Activated CD4-positive, alpha-beta T cell treated with anti-CD3 and anti-CD28 coated beads, Interleukin-2, amount 50 U/mL, for 16 hours (primary cell): ENCODE measurements at regions not wholly inside any gene's neighbourhood (a gene's known extent, or its start where the extent isn't known, plus 50 kb on each side); places are given as distances from the start of the nearest gene placed in this dataset.
A peak's percentile ranks its signal among the peaks of the same experiment; 100 is the strongest.

ENCODE experiments used
- DNase-seq: peaks from one replicate; pipeline ENCODE4 v3.0.0-alpha.2; 2020

DNA sequence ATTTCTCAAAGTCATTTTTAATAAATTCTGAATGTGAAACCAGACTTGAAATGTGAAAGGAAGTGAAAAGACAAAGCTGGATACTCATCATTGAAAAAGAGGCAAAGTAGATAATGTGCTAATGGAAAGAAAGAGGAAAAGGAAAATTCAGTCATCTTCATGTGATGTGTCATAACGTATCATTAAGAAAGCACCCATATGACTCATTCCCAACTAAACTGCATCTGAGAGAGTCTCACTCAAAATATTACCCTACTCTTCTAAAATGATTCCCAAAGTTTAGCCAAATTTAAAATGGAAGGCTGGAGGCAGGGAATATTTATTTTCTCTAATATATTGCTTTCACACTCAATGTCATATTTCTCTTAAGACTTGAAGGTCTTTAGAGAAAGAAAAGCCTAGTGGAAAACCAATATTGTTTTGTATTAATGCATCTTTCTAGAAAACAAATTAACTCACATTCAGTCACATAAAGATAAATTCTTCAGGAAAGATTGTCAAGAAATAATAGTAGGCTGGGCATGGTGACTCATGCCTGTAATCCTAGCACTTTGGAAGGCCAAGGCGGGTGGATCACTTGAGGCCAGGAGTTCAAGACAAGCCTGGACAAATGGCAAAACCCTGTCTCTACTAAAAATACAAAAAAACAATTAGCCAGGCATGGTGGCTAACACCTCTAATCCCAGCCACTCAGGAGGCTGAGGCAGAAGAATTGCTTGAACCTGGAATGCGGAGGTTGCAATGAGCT, 129.9 kb downstream of the SLC30A10 start:
- DNase-seq: peak; percentile 31

DNA sequence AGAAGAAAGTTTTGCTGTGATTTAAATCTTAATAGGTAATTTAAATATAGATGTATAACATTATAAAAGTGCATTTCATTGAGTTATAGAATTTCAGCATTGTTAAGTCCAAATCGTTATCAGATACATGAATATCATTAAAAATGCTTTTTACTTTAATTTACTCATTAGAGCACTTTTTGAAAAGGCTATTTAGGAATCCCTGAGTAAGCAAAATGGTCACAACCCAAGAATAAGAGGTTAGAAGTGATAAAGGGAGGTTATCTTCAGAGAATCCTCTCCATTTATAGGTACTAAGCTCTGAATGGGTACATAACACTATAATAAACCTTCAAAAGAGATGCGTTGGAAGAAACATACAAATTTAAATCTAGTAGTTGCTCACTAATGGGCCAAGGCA, 130.7 kb downstream of the SLC30A10 start:
- DNase-seq: no peak

DNA sequence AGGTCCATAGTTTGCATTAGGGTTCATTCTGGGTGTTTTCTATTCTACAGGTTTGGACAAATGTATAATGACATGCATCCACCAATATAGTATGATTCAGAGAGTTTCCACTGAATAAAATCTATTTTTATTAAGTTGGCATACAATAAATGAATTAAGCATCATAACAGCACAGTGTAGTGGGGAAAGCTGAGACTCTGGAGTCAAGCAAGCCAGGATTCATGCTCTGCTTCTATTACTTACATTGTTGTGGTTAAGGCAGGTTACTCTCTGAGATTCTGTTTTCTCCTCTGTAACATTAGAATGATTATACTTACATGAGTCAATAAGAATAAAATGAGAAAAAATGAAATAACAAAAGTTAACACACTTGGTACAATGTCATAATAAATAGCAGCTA, 131.3 kb downstream of the SLC30A10 start:
- no peak for DNase-seq

DNA sequence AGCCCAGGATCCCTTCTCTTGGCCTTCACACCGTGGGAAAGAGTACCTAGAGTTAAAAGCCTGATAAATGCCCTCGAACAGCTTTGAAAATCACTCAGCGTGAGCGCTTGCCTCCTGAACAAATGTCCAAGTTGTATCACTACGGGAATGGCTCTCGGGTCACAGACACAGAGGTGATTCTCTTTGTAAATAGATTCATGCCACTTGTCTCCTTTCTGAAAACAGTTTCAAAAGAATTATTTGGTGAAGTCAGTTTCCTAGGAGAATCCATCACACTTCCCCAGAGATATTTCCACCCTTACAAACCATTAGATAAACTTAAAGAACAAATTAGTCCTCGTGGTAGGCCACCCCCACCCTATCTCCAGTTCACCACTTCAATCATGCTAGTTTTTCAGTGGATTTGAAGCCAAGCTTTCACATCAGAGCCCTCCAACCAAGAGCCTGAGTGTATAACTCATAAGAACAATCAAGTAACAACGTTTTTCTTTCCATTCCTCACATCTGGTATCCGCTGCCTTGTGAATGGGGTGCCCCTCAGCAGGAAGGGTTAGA, 132.9 kb downstream of the SLC30A10 start:
- DNase-seq: no peak

DNA sequence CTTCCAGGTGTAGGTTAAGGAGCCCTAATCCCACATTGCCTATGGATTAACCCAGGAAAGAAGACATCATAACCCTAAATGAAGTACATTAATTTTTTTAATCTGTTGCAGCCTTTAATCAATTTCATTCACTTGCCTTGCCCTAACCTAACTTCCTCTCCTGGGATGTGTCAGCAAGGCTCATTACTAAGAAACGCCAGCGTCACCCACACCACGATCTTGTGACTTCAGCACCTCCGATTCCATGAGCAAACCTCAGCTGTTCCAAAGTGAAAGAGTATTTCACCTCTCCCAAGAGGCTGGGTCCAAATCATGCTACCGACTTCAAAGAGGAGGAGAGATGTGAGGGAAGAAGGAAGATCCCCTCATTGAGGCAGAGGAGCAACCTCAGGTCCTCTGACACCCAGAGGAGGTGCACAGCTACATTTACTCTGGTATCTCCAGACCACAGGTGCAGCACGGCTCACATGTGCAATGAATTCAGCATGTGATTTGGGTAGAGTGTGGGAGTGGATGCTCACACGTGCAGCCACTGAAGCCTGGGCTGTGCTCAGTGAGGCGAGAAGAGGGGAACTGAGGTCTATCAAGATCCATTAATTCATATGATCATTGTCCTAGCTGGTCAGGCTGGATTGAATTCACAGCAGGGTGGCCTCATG, 134.1 kb downstream of the SLC30A10 start:
- DNase-seq: peak; percentile 19

DNA sequence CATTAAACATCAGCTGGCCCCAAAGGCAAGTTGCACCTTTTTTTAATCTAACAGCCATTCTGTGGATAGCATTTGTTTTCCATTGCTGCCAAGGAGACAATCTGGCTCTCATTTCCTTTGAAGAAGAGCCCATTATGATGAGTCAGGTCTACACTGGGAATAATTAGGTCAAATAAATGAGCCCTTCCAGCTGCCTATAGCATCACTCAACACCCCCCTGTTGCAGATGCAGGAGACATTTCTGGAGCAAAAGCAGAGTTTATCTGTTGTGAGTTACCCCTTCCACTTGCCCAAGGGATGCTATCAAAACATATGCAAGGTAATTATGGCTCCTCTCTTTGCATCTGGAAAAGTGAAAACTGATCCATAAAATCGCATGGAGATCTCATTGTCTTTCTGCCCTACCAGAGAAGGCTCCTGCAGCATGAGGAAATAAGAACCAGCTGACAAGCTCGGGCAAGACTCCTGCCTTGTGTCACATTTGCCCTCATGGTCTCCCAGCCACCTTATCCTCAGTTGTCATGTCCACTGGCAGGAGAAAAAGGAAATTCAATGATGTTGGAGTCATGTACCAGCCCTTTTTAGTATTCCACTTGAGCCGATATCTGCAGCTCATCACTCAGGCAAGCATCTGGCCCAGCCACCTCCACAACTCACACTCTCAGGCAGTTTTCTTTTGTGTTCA, 135.9 kb downstream of the SLC30A10 start:
- DNase-seq: no peak

DNA sequence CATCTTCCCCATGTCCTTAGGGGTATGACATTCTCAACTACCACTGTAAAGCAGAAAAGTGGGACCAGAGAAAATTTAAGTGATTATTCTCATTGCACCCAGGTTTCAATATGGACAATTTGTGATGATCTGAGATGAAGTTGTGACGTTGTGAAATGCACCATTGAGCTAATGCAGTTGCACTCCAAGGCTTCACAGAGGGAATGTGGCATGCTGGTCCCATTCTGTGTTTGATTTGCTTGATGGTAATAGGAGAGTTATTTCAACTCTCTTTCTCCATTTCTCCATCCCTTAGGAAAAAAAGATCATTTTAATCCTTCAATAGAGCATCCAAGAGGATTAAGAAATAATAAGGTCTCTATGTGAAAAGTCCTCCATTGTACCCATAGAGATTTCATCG, 136.6 kb downstream of the SLC30A10 start:
- DNase-seq: no peak

DNA sequence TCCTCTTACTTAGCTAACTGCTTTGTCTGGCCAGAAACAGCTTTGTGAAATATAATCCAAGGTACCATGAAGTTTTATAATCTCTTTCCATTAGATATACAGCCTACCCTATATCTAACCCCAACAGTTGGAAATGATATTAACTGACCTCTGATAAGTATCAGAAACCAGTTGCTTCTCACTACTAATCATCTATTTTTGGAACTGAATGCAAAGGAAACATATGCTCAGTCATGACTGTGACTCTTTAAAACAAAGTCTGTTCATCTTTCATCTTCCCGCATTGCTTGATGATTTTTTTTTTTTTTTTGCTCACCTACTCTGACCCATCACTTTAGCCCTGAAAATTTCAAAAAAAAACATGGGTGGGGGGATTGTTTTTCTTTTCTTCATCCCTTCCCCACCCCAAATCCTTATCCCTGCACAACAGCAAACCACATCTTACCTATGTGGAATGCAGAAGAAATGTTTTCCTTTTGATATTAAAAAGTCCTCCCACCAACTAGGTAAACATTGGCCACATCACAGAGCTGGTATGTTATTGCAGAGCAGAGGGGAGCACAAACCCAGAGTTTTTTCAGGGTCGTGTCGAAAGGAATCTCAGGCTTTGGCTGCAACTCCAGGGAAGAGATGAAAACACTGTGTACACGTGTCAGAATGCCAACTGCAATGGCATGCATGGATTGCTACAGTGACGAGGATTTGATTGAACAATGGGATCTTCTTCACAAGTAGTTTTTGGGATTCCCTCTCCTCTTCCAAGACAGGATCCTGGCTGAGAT, 137.3 kb downstream of the SLC30A10 start:
- no peak for DNase-seq

DNA sequence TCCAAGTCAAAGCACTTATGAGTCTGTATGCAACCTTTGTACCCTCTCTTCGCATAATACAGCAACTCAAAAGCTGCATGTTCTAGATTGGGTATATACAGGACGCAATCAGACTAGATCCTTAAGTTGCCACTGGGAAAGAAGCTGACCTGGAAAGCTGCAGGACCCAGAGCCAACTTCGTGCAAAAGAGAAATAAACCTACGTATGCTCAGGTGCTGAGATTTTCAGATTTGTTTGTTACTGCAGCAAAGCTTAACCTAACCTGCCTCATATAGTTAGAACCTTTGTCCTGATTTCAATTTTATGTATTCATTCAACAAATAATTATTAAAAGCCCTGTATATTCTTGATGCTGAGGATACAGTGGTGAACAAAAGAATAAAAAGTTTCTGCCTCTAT, 139.7 kb downstream of the SLC30A10 start:
- no peak for DNase-seq

DNA sequence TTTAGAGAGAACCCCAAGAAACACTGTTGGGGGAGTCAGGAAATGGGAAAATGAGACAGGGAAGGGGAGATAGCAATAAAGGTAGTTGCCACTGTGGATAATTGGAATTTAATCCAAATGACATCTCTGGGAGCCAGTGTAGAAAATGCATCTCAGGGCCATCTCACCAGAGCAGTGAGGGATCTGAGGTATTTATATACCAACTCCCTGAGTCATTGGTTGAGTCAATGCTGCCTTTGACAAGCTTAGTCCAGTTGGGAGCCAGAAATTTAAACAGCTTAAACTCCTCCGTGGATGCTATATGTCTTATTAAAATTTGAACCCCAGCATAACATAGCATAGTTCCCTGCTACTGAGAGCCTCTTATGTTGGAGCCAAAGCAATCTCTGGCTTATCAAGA, 140.3 kb downstream of the SLC30A10 start:
- no peak for DNase-seq

DNA sequence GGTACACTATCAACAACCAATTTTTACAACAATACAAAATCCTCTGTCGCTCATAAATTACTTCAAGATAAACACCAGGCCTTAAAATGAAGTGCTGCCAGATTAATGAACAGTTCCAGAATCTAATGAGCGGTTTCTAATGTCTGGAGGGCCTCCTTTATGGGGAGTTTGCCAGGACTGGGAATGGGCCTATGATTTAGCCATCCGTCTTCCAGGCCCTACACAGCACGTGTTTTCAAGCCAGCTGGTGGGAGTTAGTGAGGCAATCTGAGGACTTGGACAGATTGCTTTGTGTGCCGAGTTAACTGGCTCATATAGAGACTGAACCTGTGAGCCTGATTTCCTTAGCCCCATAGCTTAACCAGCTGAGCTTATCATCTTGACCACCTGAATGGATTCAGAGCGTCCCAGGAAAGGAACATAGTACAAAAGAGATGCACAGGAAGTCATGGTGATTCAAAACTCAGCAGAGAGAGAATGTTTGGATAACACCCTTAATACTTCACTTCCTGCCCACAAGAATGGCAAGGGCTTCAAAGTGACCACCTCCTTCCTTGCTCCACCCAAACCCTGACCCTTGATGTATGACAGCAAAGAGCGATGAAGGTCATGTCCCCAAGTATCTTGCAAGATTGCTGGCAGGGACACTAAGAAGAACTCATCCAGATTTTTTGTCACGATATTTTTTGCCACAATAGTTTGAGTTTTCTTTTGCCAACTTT, 143.5 kb downstream of the SLC30A10 start:
- no peak for DNase-seq

DNA sequence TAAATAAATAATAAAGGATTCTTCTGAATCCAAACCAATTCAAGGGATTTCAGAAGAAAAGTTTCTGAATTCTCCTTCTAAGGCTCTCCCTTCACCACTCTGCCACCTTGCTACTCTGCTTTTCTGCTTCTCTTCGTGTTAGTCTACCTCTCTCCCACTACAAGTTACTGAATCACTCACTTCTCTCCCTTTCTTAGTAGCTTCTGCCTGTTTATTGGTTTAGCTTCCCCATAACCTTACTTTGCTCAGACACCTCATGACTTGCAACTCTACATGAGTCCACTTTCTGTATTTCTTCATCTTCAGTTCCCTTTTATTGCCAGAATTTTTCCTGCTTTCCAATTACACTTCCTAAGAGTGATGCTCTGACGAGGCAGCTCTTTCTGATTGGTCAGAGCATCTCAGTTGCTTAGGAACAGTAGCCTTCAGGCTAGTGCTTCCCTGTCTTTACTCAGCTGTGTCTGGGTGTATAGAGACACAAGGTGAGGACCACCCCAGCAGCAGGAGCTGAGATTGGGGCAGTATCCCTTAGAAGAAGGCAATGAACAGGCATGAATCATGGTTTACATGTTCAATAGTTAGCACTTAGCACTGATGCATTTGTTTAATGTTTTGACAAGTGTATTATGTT, 144.6 kb downstream of the SLC30A10 start:
- DNase-seq: no peak

DNA sequence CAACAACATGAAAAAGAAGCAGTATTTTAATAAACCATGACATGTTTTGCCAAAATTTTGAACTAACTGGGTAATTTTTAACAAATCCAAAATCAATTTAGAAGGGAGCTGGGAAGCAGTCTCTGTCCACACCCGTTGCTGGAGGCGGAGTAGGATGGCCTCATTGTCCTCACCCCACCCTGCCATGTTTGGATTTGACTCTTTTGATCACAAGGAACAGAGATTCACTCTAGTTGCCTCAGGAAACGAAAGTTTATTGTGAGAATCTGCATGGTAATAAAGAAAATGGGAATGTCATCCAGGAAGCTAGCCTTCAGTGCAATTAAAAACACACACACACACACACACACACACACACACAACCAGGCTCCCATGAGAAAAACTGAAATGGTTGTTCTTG, 145.4 kb downstream of the SLC30A10 start:
- DNase-seq: no peak

DNA sequence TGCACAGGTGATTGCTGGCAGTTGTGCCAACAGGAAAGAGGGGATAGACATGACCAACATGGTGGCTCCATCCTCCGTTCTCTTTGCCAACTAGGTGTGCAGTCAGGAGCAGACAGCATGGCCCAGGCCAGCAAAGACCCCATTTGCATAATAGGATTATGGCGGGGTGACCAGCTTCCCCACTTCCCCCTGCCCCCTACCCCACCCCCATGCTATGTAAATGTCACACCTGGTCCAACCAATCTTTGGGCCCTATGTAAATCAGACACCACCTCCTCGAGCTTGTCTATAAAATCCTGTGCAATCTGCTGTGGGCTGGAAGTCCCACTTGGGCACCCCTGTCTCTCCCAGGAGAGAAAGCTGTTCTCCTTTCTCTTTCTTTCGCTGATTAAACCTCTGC, 146.0 kb downstream of the SLC30A10 start:
- no peak for DNase-seq

DNA sequence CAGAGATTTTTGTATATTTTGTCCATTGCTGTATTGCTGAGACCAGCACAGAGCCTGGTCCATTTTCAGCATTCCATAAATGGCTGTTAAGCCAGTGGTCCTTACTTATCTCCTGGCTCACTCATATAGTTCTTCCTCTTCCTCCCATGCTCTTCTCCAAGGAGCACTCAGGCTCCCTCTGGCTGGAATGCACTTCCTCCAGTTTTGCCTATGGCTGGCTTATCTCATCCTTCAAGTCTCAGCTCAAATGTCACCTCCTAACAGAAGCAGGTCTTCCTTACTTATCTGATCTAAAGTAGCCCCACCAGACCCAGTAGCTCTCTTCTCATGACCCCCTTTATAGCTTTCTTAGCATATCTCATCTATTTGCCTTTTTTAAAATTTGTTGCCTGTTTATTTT, 146.9 kb downstream of the SLC30A10 start:
- DNase-seq: no peak

DNA sequence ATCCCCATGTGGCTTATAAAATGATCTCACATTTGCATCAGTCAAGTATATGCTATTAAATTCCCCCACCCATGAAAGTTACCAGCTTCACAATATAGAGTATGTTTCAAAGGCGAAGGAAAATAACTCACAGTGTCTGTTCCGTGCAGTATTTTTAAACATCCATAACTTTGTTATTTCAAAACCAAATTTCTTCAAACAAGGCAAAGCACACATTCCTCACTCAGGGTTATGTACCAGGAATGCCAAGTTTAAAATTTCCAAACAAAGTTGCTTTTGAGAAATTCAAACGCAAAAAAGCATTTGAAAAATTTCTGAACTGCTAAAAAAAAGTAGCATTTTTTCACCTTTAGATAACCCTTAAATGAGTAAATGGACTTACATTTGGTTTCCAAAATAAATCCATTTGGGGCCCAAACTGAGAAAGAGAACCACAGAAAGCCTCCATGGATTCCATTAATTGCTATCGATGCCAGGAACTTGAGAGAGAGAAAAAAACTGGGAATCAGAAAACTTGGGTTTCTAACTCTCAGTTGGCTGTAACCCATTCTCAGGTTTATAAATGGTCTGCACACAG, 149.5 kb downstream of the SLC30A10 start:
- no peak for DNase-seq

DNA sequence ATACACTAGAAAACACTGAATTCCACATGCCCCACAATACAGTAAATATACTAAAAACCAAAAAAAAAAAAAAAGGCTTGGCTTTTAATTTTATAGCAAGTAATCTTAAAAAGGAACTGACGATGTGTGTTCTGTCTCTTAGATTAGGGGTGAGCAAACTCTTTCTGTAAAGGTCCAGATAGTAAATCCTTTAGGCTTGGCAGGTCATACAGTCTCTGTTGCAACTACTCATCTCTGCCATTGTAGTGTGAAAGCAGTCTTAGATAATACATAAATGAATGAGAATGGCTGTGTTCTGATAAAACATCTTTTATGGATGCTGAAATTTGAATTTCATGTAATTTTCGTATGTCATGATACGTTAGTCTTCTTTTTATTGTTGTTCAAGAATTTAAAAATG, 150.2 kb downstream of the SLC30A10 start:
- no peak for DNase-seq

DNA sequence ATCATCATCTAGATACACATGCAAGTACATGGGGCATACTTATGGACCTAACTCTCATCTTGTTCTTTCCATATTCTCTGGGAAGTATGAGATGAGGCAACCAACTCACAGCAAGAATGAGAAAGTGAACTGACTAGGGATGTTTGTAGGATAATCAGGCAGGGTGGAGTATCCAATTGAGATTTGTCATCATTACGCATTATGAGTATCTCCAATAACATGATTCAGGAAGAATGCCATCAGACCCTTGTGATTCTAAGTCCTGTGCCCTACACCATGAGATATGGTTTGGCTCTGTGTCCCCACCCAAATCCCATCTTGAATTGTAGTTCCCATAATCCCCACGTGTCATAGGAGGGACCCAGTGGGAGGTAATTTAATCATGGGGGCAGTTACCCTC, 154.0 kb downstream of the SLC30A10 start:
- DNase-seq: no peak

DNA sequence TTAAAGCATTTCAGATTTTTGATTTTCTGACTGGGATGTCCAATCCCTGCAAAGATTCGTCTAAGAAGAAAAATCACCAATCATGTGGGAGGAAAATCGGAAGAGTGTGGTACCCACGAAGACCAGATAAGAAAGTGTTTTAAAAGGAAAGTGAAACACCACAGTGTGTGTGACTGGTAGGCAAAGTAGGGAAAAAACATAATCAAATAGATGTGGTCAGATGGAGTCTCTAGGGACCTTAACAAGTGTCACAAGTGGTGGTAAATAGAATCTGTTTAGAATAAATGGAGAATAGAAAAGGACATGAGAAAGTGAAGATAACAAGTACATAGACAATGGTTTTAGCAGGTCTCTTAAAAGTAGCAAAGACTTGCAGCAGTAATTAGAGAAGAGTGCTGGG, 154.6 kb downstream of the SLC30A10 start:
- no peak for DNase-seq

DNA sequence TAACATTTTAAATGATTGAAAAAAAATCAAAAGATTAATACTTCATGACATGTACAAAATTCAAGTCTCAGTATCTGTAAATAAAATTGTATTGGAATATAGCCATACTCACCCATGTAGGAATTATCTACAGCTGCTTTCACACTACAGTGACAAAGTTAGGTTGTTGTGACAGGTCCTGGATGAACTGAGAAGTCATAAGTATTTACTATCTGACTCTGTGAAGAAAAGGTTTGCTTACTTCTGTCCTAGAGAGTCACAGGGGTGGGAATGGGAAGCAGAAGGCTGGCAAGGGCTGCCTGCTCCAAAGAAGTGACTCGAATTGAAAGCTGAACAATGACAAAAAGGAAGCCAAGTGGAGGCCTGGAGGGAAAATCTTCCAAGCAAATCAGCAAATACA, 155.2 kb downstream of the SLC30A10 start:
- no peak for DNase-seq

DNA sequence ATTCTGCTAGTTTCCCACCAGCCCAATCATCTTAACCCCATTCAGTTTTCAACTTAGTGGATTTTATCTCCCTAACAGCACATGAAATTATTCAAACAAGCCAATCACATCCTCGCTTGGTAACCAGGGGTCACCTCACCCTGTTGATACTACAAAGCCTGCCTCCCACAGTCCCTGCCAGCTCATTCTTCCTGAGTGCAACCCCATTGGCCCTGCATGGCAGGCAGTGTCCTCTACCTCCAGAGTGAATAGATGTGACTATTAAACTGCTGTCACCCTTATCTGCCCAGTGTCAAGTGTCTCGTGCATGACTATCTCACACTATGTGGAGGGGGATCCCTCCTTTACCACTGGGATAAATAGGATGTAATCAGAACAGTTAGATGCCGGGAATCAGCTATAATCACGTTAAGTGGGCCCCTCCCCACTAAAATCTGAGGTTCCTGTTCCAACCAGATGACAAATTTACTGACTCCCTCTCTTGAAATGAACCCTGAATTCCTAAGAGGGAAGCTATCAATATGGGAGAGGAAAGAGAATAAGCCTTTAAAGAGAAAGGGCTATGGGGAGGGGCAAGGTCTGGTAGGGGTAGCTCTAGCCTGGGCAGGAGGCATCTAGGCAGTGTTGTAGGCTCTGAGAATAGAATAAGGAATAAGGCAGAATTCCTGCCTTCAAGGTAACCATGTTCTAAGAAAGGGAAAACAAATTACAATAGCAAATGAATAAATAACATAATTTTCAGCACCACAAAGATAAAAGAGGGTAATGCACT, 155.9 kb downstream of the SLC30A10 start:
- DNase-seq: no peak
